ENCODE measurements at regions not wholly inside any gene's neighbourhood (a gene's known extent, or its start where the extent isn't known, plus 50 kb on each side); places are given as distances from the start of the nearest gene placed in this dataset.
"Not testable (repeated sequence)": the region's sequence is repeated elsewhere in the genome, so short reads cannot be mapped to it uniquely, and the experiment has no call there.

GRCh38 chr1:55309053-55309452, 93.9 kb upstream of the USP24 start:
- H3K4me1 ChIP-seq (ENCODE audit: control insufficient read depth, insufficient read depth, low read length), result peaks cover 26% of the 10 kb centered on the region
- no peaks in the 10 kb centered on the region for H3K9me3 ChIP-seq (replicated peaks; ENCODE audit: low read length)
- H3K9ac ChIP-seq (ENCODE audit: low read depth, low read length), result no peak overlapping the region
- no peaks in the 10 kb centered on the region for H3K27me3 ChIP-seq (ENCODE audit: control insufficient read depth, insufficient read depth, low read length)
- no peak overlapping the region for H3K4me3 ChIP-seq (ENCODE audit: low read length)
- H3K36me3 ChIP-seq (ENCODE audit: insufficient read depth, low read length), result no peaks in the 10 kb centered on the region
- no peak overlapping the region for H3K4me2 ChIP-seq (ENCODE audit: low read length)

DNA sequence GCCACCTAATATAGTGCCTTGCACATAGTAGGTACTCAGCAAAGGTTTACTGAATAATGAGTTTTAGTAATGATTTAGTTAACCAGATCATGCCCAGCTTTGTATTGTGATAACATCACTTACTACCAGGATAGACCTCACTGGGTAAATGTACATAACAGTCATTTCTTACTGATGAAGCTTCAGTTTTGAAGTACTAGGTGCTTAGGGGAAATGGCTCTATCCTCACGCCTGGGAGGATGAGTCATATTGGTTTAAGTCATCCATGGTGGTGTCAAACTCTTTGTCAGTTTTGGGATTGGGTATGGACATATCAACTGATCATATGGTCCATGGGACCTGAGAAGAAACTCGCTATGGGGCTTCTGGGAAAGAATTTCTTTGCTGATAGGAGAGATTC, 90.6 kb upstream of the USP24 start:
- Histone ChIP-seq H3K4me1 (ENCODE audit: control insufficient read depth, insufficient read depth, low read length) (peaks cover 13% of the 10 kb centered on the region), H3K4me3 (ENCODE audit: low read length) (no peak overlapping the region), H3K36me3 (ENCODE audit: insufficient read depth, low read length) (no peaks in the 10 kb centered on the region), H3K27me3 (ENCODE audit: control insufficient read depth, insufficient read depth, low read length) (no peaks in the 10 kb centered on the region), H3K9me3 (replicated peaks; ENCODE audit: low read length) (no peaks in the 10 kb centered on the region), H3K9ac (ENCODE audit: low read depth, low read length) (no peak overlapping the region), H3K4me2 (ENCODE audit: low read length) (no peak overlapping the region)

DNA sequence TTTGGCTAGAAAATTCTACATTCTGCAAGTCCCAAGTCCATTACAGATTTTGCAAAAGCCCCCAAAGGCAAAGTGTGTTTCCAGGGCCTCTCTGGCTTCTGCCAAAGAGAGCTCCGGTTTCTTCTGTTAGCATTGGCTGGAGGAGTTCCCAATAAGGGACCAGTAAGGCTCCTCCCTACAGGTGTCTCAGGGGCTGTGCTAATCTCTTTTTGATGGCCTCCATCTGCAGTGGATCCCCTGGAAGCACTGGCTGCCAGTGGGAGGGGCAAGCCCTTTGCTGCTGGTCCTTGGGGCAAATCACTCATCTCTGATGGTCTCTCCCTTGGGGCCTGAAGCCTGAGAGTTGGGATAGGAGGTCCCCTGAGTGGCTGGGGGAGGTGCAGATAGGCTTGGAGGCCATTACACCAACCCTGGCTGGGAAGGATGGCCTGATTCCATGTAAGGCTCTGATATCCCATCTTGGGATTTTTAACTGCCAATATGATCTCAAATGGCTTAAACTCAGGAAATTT, 89.1 kb upstream of the USP24 start:
- no peak overlapping the region for H3K4me2 ChIP-seq (ENCODE audit: low read length)
- H3K4me1 ChIP-seq (ENCODE audit: control insufficient read depth, insufficient read depth, low read length), result peaks cover 5% of the 10 kb centered on the region
- no peaks in the 10 kb centered on the region for H3K36me3 ChIP-seq (ENCODE audit: insufficient read depth, low read length)
- no peak overlapping the region for H3K4me3 ChIP-seq (ENCODE audit: low read length)
- no peaks in the 10 kb centered on the region for H3K9me3 ChIP-seq (replicated peaks; ENCODE audit: low read length)
- no peak overlapping the region for H3K9ac ChIP-seq (ENCODE audit: low read depth, low read length)
- peaks cover 3% of the 10 kb centered on the region for H3K27me3 ChIP-seq (ENCODE audit: control insufficient read depth, insufficient read depth, low read length)

GRCh38 chr1:55302972-55303371, 87.8 kb upstream of the USP24 start:
- Histone ChIP-seq H3K9me3 (replicated peaks; ENCODE audit: low read length) (no peaks in the 10 kb centered on the region), H3K27me3 (ENCODE audit: control insufficient read depth, insufficient read depth, low read length) (peaks cover 3% of the 10 kb centered on the region), H3K9ac (ENCODE audit: low read depth, low read length) (no peak overlapping the region), H3K4me3 (ENCODE audit: low read length) (no peak overlapping the region), H3K4me2 (ENCODE audit: low read length) (no peak overlapping the region), H3K4me1 (ENCODE audit: control insufficient read depth, insufficient read depth, low read length) (no peaks in the 10 kb centered on the region), H3K36me3 (ENCODE audit: insufficient read depth, low read length) (no peaks in the 10 kb centered on the region)

DNA sequence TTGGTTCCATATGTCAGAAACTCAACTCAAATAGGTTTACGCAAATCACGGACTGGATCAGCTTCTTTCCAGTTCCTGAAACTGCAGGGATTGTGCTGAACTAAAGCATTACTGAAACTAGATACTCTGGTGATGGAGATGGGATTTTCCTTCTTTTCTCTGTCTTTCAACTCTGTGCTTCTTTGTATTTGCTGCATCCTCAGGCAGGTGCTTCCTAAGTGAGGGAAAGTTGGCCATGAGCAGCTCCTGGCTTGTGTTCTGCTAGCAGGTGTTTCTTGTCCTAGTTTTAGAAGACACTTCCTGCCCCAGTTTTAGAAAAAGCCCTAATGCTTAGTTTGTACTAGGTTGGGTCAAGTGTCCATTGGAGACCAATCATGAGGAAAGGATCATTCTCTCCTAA, 86.7 kb upstream of the USP24 start:
- no peaks in the 10 kb centered on the region for H3K9me3 ChIP-seq (replicated peaks; ENCODE audit: low read length)
- H3K9ac ChIP-seq (ENCODE audit: low read depth, low read length), result no peak overlapping the region
- H3K27me3 ChIP-seq (ENCODE audit: control insufficient read depth, insufficient read depth, low read length), result peaks cover 3% of the 10 kb centered on the region
- H3K36me3 ChIP-seq (ENCODE audit: insufficient read depth, low read length), result no peaks in the 10 kb centered on the region
- no peak overlapping the region for H3K4me3 ChIP-seq (ENCODE audit: low read length)
- H3K4me1 ChIP-seq (ENCODE audit: control insufficient read depth, insufficient read depth, low read length), result no peaks in the 10 kb centered on the region
- no peak overlapping the region for H3K4me2 ChIP-seq (ENCODE audit: low read length)

DNA sequence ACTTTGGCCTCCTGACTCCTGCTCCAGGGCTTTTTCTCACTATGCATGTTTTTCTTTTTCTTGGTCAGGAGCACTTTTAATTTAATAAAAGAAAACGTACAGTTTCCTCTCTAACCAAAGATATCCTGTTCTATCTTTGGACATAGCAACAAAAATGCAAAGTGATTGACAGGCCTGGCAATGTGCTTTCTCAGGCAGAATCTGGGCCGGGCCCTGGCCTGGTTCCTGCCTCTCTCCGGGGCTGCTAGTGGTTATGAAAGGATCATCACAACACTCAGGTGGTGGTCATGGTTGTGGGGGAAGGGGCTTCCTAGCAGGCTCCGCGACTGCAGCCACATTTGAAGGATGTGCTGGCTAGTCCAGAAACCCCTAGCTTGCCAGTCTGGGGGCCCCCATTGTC, 85.8 kb upstream of the USP24 start:
- peaks cover 3% of the 10 kb centered on the region for H3K27me3 ChIP-seq (ENCODE audit: control insufficient read depth, insufficient read depth, low read length)
- H3K4me2 ChIP-seq (ENCODE audit: low read length), result no peak overlapping the region
- no peaks in the 10 kb centered on the region for H3K36me3 ChIP-seq (ENCODE audit: insufficient read depth, low read length)
- no peaks in the 10 kb centered on the region for H3K4me1 ChIP-seq (ENCODE audit: control insufficient read depth, insufficient read depth, low read length)
- H3K4me3 ChIP-seq (ENCODE audit: low read length), result no peak overlapping the region
- no peaks in the 10 kb centered on the region for H3K9me3 ChIP-seq (replicated peaks; ENCODE audit: low read length)
- no peak overlapping the region for H3K9ac ChIP-seq (ENCODE audit: low read depth, low read length)

GRCh38 chr1:55298167-55298894, 83.2 kb upstream of the USP24 start:
- no peaks in the 10 kb centered on the region for H3K36me3 ChIP-seq (ENCODE audit: insufficient read depth, low read length)

DNA sequence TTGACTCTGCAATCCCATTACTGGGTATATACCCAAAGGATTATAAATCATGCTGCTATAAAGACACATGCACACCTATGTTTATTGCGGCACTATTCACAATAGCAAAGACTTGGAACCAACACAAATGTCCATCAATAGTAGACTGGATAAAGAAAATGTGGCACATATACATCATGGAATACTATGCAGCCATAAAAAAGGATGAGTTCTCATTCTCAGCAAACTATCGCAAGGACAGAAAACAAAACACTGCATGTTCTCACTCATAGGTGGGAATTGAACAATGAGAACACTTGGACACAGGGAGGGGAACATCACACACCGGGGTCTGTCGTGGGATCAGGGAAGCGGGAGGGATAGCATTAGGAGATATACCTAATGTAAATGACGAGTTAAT, 81.1 kb upstream of the USP24 start:
- not testable (repeated sequence) for H3K4me3 ChIP-seq (ENCODE audit: low read length); H3K4me2 ChIP-seq (ENCODE audit: low read length); H3K9ac ChIP-seq (ENCODE audit: low read depth, low read length); H3K36me3 ChIP-seq (ENCODE audit: insufficient read depth, low read length); H3K27me3 ChIP-seq (ENCODE audit: control insufficient read depth, insufficient read depth, low read length); H3K9me3 ChIP-seq (replicated peaks; ENCODE audit: low read length); H3K4me1 ChIP-seq (ENCODE audit: control insufficient read depth, insufficient read depth, low read length)

More at GRCh38 chr1:55298167-55298894, 83.2 kb upstream of the USP24 start:
- no peaks in the 10 kb centered on the region for H3K9me3 ChIP-seq (replicated peaks; ENCODE audit: low read length)
- no peak overlapping the region for H3K4me2 ChIP-seq (ENCODE audit: low read length)
- H3K4me1 ChIP-seq (ENCODE audit: control insufficient read depth, insufficient read depth, low read length), result no peaks in the 10 kb centered on the region
- no peak overlapping the region for H3K4me3 ChIP-seq (ENCODE audit: low read length)
- no peak overlapping the region for H3K9ac ChIP-seq (ENCODE audit: low read depth, low read length)
- H3K27me3 ChIP-seq (ENCODE audit: control insufficient read depth, insufficient read depth, low read length), result peaks cover 3% of the 10 kb centered on the region

GRCh38 chr1:55289614-55290013, 74.5 kb upstream of the USP24 start:
- no peaks in the 10 kb centered on the region for H3K36me3 ChIP-seq (ENCODE audit: insufficient read depth, low read length)
- peaks cover 11% of the 10 kb centered on the region for H3K4me1 ChIP-seq (ENCODE audit: control insufficient read depth, insufficient read depth, low read length)
- H3K9ac ChIP-seq (ENCODE audit: low read depth, low read length), result no peak overlapping the region
- H3K4me3 ChIP-seq (ENCODE audit: low read length), result no peak overlapping the region
- H3K27me3 ChIP-seq (ENCODE audit: control insufficient read depth, insufficient read depth, low read length), result no peaks in the 10 kb centered on the region
- H3K9me3 ChIP-seq (replicated peaks; ENCODE audit: low read length), result no peaks in the 10 kb centered on the region
- no peak overlapping the region for H3K4me2 ChIP-seq (ENCODE audit: low read length)

DNA sequence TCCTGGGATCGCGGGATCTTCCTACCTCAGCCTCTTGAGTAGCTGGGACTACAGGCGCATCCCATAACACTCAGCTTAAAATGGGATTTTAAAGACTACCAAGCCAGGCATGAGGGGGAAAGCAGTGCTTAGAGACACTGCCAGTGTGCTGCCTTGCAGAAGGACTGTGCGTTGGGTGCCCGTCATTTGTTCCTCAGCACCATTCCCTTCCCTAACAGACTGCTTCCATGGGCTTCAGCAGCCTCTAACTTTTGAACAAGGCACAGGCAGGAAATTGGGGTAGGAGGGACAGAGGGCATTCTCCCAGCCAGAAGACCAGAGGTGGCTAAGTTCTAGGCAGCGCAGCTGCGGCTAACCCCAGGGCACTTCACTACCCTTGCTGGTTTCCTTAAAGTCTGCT, 73.9 kb upstream of the USP24 start:
- Histone ChIP-seq H3K4me1 (ENCODE audit: control insufficient read depth, insufficient read depth, low read length) (peaks cover 11% of the 10 kb centered on the region), H3K4me3 (ENCODE audit: low read length) (no peak overlapping the region), H3K9ac (ENCODE audit: low read depth, low read length) (no peak overlapping the region), H3K27me3 (ENCODE audit: control insufficient read depth, insufficient read depth, low read length) (no peaks in the 10 kb centered on the region), H3K36me3 (ENCODE audit: insufficient read depth, low read length) (no peaks in the 10 kb centered on the region), H3K9me3 (replicated peaks; ENCODE audit: low read length) (no peaks in the 10 kb centered on the region), H3K4me2 (ENCODE audit: low read length) (no peak overlapping the region)

- no peak overlapping the region for H3K9ac ChIP-seq (ENCODE audit: low read depth, low read length)
Observed at GRCh38 chr1:55288245-55288644, 73.1 kb upstream of the USP24 start.

DNA sequence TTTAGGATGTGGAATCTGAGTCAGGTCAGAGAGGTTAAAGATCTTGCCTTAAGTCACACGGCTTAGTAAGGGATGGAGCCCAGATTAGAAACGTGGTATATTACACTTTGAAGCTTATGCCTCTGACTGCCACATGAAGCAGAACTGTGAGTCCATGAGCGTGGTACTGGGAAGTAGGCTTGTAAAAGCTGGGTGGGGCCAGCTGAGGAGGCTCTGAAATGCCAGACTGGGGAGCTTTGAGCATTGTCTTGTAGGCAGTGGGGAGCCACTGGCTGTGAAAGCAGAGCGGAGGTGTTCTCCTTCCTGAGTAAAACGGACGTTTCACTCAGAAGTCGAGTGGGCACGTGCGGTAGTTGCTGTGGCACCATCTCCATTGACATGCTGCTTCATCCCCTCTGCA, 72.6 kb upstream of the USP24 start:
- Histone ChIP-seq H3K9me3 (replicated peaks; ENCODE audit: low read length) (no peaks in the 10 kb centered on the region), H3K27me3 (ENCODE audit: control insufficient read depth, insufficient read depth, low read length) (no peaks in the 10 kb centered on the region), H3K4me2 (ENCODE audit: low read length) (no peak overlapping the region), H3K9ac (ENCODE audit: low read depth, low read length) (no peak overlapping the region), H3K4me3 (ENCODE audit: low read length) (no peak overlapping the region), H3K4me1 (ENCODE audit: control insufficient read depth, insufficient read depth, low read length) (peaks cover 11% of the 10 kb centered on the region), H3K36me3 (ENCODE audit: insufficient read depth, low read length) (no peaks in the 10 kb centered on the region)

More at GRCh38 chr1:55288245-55288644, 73.1 kb upstream of the USP24 start:
- H3K4me1 ChIP-seq (ENCODE audit: control insufficient read depth, insufficient read depth, low read length), result peaks cover 11% of the 10 kb centered on the region
- H3K4me3 ChIP-seq (ENCODE audit: low read length), result no peak overlapping the region
- H3K4me2 ChIP-seq (ENCODE audit: low read length), result no peak overlapping the region
- H3K9me3 ChIP-seq (replicated peaks; ENCODE audit: low read length), result no peaks in the 10 kb centered on the region
- H3K27me3 ChIP-seq (ENCODE audit: control insufficient read depth, insufficient read depth, low read length), result no peaks in the 10 kb centered on the region
- H3K36me3 ChIP-seq (ENCODE audit: insufficient read depth, low read length), result no peaks in the 10 kb centered on the region
